ENCODE measurements at regions not wholly inside any gene's neighbourhood (a gene's known extent, or its start where the extent isn't known, plus 50 kb on each side); places are given as distances from the start of the nearest gene placed in this dataset.

DNA sequence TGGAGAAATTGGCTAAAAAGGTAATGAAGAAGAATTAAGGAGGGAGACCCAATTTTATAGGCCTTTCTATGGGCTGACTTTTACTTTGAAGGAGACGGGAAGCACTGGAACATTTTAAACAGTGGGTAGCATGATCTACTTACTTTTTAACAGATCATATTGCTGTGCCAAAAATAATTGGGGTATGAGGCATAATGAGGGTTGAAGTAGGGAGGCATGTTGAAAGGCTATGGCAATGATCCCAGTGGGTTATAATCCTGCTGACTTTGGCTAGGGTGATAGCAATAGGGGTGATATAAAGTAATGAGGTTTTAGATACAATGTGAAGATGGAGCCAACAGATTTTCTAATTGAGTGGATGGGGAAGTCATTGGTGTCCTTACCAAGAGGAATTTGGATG is 73.2 kb downstream of the GPR37 start:
- DNase-seq (ENCODE audit: extremely low spot score): no peak
- Histone ChIP-seq H3K4me1 (no peaks in the 10 kb centered on the region), H3K9me3 (no peaks in the 10 kb centered on the region), H3K36me3 (no peaks in the 10 kb centered on the region), H3K27ac (replicated peaks in 1 of 4) (no peak overlapping the region), H3K27me3 (no peaks in the 10 kb centered on the region), H3K4me3 (no peak overlapping the region)
- 75% methylated on average over 1 of the region's 1 CpG for WGBS
- intact Hi-C loops (cut with DNase I): no loop called here
- TF ChIP-seq CTCF (IDR thresholded peaks at IDR 0.05) (no peak), EP300 (IDR thresholded peaks at IDR 0.05) (no peak), POLR2AphosphoS5 (IDR thresholded peaks at IDR 0.05) (no peak), POLR2A (IDR thresholded peaks at IDR 0.05; ENCODE audit: low read depth) (no peak)

DNA sequence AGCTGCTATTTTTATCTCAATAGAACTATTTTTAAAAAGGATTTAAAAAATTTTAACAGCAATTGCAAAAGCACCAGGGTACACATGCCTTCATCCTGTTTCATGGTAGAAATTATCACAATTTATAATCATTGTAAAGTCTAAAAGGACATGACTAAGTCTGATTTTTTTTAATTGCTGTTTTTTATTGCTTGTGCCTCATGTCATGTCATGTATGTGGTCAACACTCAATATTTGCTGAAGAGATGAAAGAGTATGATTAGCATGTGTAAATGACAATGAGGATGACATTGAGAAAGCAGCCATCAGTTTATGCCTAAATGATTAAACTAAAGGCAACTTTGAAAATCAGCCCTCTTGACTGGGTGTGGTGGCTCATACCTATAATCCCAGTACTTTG is 74.8 kb downstream of the GPR37 start:
- DNase-seq (ENCODE audit: extremely low spot score): no peak
- TF ChIP-seq POLR2A (IDR thresholded peaks at IDR 0.05; ENCODE audit: low read depth): no peak
- no peak for TF ChIP-seq CTCF (IDR thresholded peaks at IDR 0.05)
- no peak for TF ChIP-seq POLR2AphosphoS5 (IDR thresholded peaks at IDR 0.05)
- no peak for TF ChIP-seq EP300 (IDR thresholded peaks at IDR 0.05)
- intact Hi-C loops (cut with DNase I): no loop called here
- Histone ChIP-seq H3K4me3 (no peak overlapping the region), H3K9me3 (no peaks in the 10 kb centered on the region), H3K36me3 (no peaks in the 10 kb centered on the region), H3K4me1 (peaks cover 0 to 9% (median 5%) of the 10 kb centered on the region in 4 donors), H3K27me3 (no peaks in the 10 kb centered on the region), H3K27ac (replicated peaks in 1 of 4) (no peak overlapping the region)

- Histone ChIP-seq H3K27me3 (no peaks in the 10 kb centered on the region), H3K4me1 (peaks cover 0 to 9% (median 5%) of the 10 kb centered on the region in 4 donors), H3K36me3 (no peaks in the 10 kb centered on the region), H3K27ac (replicated peaks in 1 of 4) (no peak overlapping the region), H3K4me3 (no peak overlapping the region), H3K9me3 (no peaks in the 10 kb centered on the region)
- TF ChIP-seq EP300 (IDR thresholded peaks at IDR 0.05): no peak
- TF ChIP-seq POLR2AphosphoS5 (IDR thresholded peaks at IDR 0.05): no peak
- no peak for TF ChIP-seq POLR2A (IDR thresholded peaks at IDR 0.05; ENCODE audit: low read depth)
- no peak for TF ChIP-seq CTCF (IDR thresholded peaks at IDR 0.05)
- WGBS: 79% methylated on average over 1 of the region's 1 CpG
- intact Hi-C loops (cut with DNase I): no loop called here
- DNase-seq (ENCODE audit: extremely low spot score): no peak
Observed at GRCh38 chr7:124689931-124690330, 75.7 kb downstream of the GPR37 start.

DNA sequence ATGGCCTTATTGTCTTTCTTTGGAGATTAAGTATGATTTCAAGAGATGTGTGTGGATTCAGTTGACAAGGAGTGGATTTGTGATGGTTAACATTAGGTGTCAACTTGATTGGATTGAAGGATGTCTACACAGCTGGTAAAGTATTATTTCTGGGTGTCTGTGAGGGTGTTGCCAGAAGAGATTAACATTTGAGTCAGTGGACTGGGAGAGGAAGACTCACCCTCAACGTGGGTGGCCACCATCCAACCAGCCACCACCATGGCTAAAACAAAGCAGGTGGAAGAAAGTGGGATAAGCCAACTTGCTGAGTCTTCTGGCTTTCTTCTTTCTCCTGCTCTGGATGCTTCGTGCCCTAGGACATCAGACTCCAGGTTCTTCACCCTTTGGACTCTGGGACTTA is 76.1 kb downstream of the GPR37 start:
- Histone ChIP-seq H3K4me1 (peaks cover 0 to 9% (median 5%) of the 10 kb centered on the region in 4 donors), H3K27me3 (no peaks in the 10 kb centered on the region), H3K4me3 (no peak overlapping the region), H3K27ac (replicated peaks in 1 of 4) (no peak overlapping the region), H3K36me3 (no peaks in the 10 kb centered on the region), H3K9me3 (no peaks in the 10 kb centered on the region)
- 60% methylated on average over 2 of the region's 2 CpGs for WGBS
- TF ChIP-seq POLR2AphosphoS5 (IDR thresholded peaks at IDR 0.05) (no peak), EP300 (IDR thresholded peaks at IDR 0.05) (no peak), CTCF (IDR thresholded peaks at IDR 0.05) (no peak), POLR2A (IDR thresholded peaks at IDR 0.05; ENCODE audit: low read depth) (no peak)
- no peak for DNase-seq (ENCODE audit: extremely low spot score)
- intact Hi-C loops (cut with DNase I): no loop called here

- H3K27me3 ChIP-seq: no peaks in the 10 kb centered on the region
- H3K9me3 ChIP-seq: no peaks in the 10 kb centered on the region
- WGBS: 86% methylated on average over 3 of the region's 3 CpGs
- no peak overlapping the region for H3K4me3 ChIP-seq
- DNase-seq (ENCODE audit: extremely low spot score): no peak
- TF ChIP-seq EP300 (IDR thresholded peaks at IDR 0.05): no peak
- TF ChIP-seq CTCF (IDR thresholded peaks at IDR 0.05): no peak
- TF ChIP-seq POLR2AphosphoS5 (IDR thresholded peaks at IDR 0.05): no peak
- no peak for TF ChIP-seq POLR2A (IDR thresholded peaks at IDR 0.05; ENCODE audit: low read depth)
- intact Hi-C loops (cut with DNase I): no loop called here
- no peak overlapping the region for H3K27ac ChIP-seq (replicated peaks in 1 of 4)
- peaks cover 0 to 9% (median 5%) of the 10 kb centered on the region in 4 donors for H3K4me1 ChIP-seq
- no peaks in the 10 kb centered on the region for H3K36me3 ChIP-seq
Observed at GRCh38 chr7:124688991-124689390, 76.6 kb downstream of the GPR37 start.
